ENCODE measurements at regions not wholly inside any gene's neighbourhood (a gene's known extent, or its start where the extent isn't known, plus 50 kb on each side); places are given as distances from the start of the nearest gene placed in this dataset.

- H3K27me3 ChIP-seq (ENCODE audit: low read length): 0 out of 2 replicates have a peak, but pooled peaks cover 5% of the 10 kb centered on the region
- no peak overlapping the region for H3K27ac ChIP-seq (ENCODE audit: low read depth, low read length)
- no peaks in the 10 kb centered on the region for H3K79me2 ChIP-seq (ENCODE audit: insufficient read depth, low read length)
- H2AFZ ChIP-seq (ENCODE audit: low read depth, low read length, severe bottlenecking): no peak overlapping the region
- no peak overlapping the region for H3K4me3 ChIP-seq (ENCODE audit: insufficient read depth, low read length, poor library complexity, severe bottlenecking)
- H3F3A ChIP-seq (ENCODE audit: insufficient read depth): no peaks in the 10 kb centered on the region
- no peaks in the 10 kb centered on the region for H3K36me3 ChIP-seq (ENCODE audit: low read length)
- H3K4me2 ChIP-seq (ENCODE audit: low read depth, low read length, poor library complexity, severe bottlenecking): no peak overlapping the region
- no peaks in the 10 kb centered on the region for H3K9me2 ChIP-seq (replicated peaks; ENCODE audit: insufficient read depth, low read length)
- no peak for TF ChIP-seq EZH2phosphoT487 (conservative IDR thresholded peaks at IDR 0.05; ENCODE audit: low read length)
- TF ChIP-seq, protein P1, sequence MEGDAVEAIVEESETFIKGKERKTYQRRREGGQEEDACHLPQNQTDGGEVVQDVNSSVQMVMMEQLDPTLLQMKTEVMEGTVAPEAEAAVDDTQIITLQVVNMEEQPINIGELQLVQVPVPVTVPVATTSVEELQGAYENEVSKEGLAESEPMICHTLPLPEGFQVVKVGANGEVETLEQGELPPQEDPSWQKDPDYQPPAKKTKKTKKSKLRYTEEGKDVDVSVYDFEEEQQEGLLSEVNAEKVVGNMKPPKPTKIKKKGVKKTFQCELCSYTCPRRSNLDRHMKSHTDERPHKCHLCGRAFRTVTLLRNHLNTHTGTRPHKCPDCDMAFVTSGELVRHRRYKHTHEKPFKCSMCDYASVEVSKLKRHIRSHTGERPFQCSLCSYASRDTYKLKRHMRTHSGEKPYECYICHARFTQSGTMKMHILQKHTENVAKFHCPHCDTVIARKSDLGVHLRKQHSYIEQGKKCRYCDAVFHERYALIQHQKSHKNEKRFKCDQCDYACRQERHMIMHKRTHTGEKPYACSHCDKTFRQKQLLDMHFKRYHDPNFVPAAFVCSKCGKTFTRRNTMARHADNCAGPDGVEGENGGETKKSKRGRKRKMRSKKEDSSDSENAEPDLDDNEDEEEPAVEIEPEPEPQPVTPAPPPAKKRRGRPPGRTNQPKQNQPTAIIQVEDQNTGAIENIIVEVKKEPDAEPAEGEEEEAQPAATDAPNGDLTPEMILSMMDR (IDR thresholded peaks at IDR 0.05; ENCODE audit: insufficient read depth, low read length, poor library complexity, severe bottlenecking): no peak
- no peak overlapping the region for H3K9ac ChIP-seq (ENCODE audit: low read length)
- H3K9me3 ChIP-seq (ENCODE audit: insufficient read depth, low read length): no peaks in the 10 kb centered on the region
- H4K20me1 ChIP-seq (ENCODE audit: low read depth, low read length): no peaks in the 10 kb centered on the region
Observed at GRCh38 chr6:14674867-14675648, 557.5 kb downstream of the CD83 start.

DNA sequence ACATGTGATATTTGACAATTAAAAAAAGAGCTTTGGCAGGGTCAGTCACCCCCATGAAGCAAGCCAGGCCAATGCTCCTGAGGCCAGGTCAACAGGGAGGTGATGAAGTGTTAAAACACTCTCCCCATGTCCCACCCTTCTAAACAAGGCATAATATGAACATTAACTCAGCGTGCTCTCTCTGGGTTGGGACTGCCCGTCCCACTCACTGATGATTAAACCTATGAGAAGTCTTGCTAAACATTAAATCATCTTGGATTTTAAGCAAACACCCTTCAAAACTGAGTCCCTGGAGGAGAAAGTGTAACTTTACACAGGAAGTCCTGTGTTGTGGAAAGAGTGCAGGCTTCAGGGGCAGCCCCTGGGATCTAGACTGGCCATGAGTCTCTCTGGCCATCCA lies 558.5 kb downstream of the CD83 start:
- H3K27ac ChIP-seq (ENCODE audit: low read depth, low read length): no peak overlapping the region
- no peak overlapping the region for H2AFZ ChIP-seq (ENCODE audit: low read depth, low read length, severe bottlenecking)
- no peaks in the 10 kb centered on the region for H4K20me1 ChIP-seq (ENCODE audit: low read depth, low read length)
- TF ChIP-seq, protein P1 (IDR thresholded peaks at IDR 0.05; ENCODE audit: insufficient read depth, low read length, poor library complexity, severe bottlenecking): no peak
- TF ChIP-seq EZH2phosphoT487 (conservative IDR thresholded peaks at IDR 0.05; ENCODE audit: low read length): no peak
- no peak overlapping the region for H3K4me3 ChIP-seq (ENCODE audit: insufficient read depth, low read length, poor library complexity, severe bottlenecking)
- H3K79me2 ChIP-seq (ENCODE audit: insufficient read depth, low read length): no peaks in the 10 kb centered on the region
- H3K9ac ChIP-seq (ENCODE audit: low read length): no peak overlapping the region
- H3K9me2 ChIP-seq (replicated peaks; ENCODE audit: insufficient read depth, low read length): no peaks in the 10 kb centered on the region
- H3K9me3 ChIP-seq (ENCODE audit: insufficient read depth, low read length): no peaks in the 10 kb centered on the region
- no peaks in the 10 kb centered on the region for H3K36me3 ChIP-seq (ENCODE audit: low read length)
- no peak overlapping the region for H3K4me2 ChIP-seq (ENCODE audit: low read depth, low read length, poor library complexity, severe bottlenecking)
- 0 out of 2 replicates have a peak, but pooled peaks cover 6% of the 10 kb centered on the region for H3K27me3 ChIP-seq (ENCODE audit: low read length)
- H3F3A ChIP-seq (ENCODE audit: insufficient read depth): no peaks in the 10 kb centered on the region

GRCh38 chr6:14676977-14677781 lies 559.6 kb downstream of the CD83 start:
- Histone ChIP-seq H3K9me3 (ENCODE audit: insufficient read depth, low read length) (no peaks in the 10 kb centered on the region), H3K27ac (ENCODE audit: low read depth, low read length) (no peak overlapping the region), H4K20me1 (ENCODE audit: low read depth, low read length) (no peaks in the 10 kb centered on the region), H3K36me3 (ENCODE audit: low read length) (no peaks in the 10 kb centered on the region), H2AFZ (ENCODE audit: low read depth, low read length, severe bottlenecking) (no peak overlapping the region), H3K79me2 (ENCODE audit: insufficient read depth, low read length) (no peaks in the 10 kb centered on the region), H3K9me2 (replicated peaks; ENCODE audit: insufficient read depth, low read length) (no peaks in the 10 kb centered on the region), H3K4me3 (ENCODE audit: insufficient read depth, low read length, poor library complexity, severe bottlenecking) (no peak overlapping the region), H3F3A (ENCODE audit: insufficient read depth) (no peaks in the 10 kb centered on the region), H3K4me2 (ENCODE audit: low read depth, low read length, poor library complexity, severe bottlenecking) (no peak overlapping the region), H3K9ac (ENCODE audit: low read length) (no peak overlapping the region), H3K27me3 (ENCODE audit: low read length) (0 out of 2 replicates have a peak, but pooled peaks cover 6% of the 10 kb centered on the region)
- TF ChIP-seq, protein P1 (IDR thresholded peaks at IDR 0.05; ENCODE audit: insufficient read depth, low read length, poor library complexity, severe bottlenecking): no peak
- no peak for TF ChIP-seq EZH2phosphoT487 (conservative IDR thresholded peaks at IDR 0.05; ENCODE audit: low read length)
